IPS-15b (cell line): ENCODE measurements at regions not wholly inside any gene's neighbourhood (a gene's known extent, or its start where the extent isn't known, plus 50 kb on each side); places are given as distances from the start of the nearest gene placed in this dataset.

ENCODE experiments used
- H3K27me3 ChIP-seq: one replicate; pipeline ENCODE4 v1.6.1; 2013; ENCODE audit warnings: low read length; ENCODE audit not compliant: control insufficient read depth, insufficient read depth
- H3K36me3 ChIP-seq: one replicate; pipeline ENCODE4 v1.6.1; 2013; ENCODE audit warnings: low read length; ENCODE audit not compliant: control insufficient read depth, insufficient read depth
- H3K4me1 ChIP-seq: one replicate; pipeline ENCODE4 v1.6.1; 2013; ENCODE audit warnings: mild to moderate bottlenecking, low read length; ENCODE audit not compliant: control insufficient read depth, insufficient read depth
- H3K4me3 ChIP-seq: one replicate; pipeline ENCODE4 v1.5.1; 2013; ENCODE audit warnings: low read depth, low read length
- H3K9ac ChIP-seq: one replicate; pipeline ENCODE4 v1.6.1; 2013; ENCODE audit warnings: low read depth, mild to moderate bottlenecking, low read length
- H3K9me3 ChIP-seq: one replicate; pipeline ENCODE4 v1.6.1; 2013; ENCODE audit warnings: mild to moderate bottlenecking, low read length; ENCODE audit not compliant: control insufficient read depth, insufficient read depth

- no peak overlapping the region for H3K4me3 ChIP-seq
- no peaks in the 10 kb centered on the region for H3K9me3 ChIP-seq
- H3K27me3 ChIP-seq: no peaks in the 10 kb centered on the region
- H3K9ac ChIP-seq: no peak overlapping the region
- H3K4me1 ChIP-seq: peaks cover 16% of the 10 kb centered on the region
- no peaks in the 10 kb centered on the region for H3K36me3 ChIP-seq
Observed at GRCh38 chr3:132220986-132221385, 96.2 kb upstream of the ACP3 start.

- H3K36me3 ChIP-seq: no peaks in the 10 kb centered on the region
- H3K4me1 ChIP-seq: peaks cover 16% of the 10 kb centered on the region
Observed at GRCh38 chr3:132222868-132223538, 94.2 kb upstream of the ACP3 start.

DNA sequence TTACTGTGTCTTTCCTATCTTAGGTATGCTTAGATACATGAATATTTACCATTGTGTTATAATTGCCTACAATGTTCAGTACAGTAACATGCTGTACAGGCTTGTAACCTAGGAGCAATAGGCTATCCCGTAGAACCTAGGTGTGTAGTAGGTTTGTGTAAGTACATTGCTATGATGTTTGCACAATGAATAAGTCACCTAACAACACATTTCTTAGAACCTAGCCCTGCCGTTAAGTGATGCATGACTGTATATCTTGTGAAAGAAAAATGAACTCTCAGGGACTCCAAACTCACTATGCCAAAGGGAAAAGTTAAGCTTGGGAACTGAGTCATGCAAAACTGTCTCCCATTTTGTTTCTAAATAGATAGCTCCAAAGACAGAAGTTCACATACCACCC is 91.5 kb upstream of the ACP3 start:
- H3K4me1 ChIP-seq: peaks cover 16% of the 10 kb centered on the region
- H3K27me3 ChIP-seq: no peaks in the 10 kb centered on the region
- no peak overlapping the region for H3K9ac ChIP-seq
- no peaks in the 10 kb centered on the region for H3K9me3 ChIP-seq
- no peaks in the 10 kb centered on the region for H3K36me3 ChIP-seq
- no peak overlapping the region for H3K4me3 ChIP-seq

More at GRCh38 chr3:132222868-132223538, 94.2 kb upstream of the ACP3 start:
- Histone ChIP-seq H3K27me3 (no peaks in the 10 kb centered on the region), H3K9me3 (no peaks in the 10 kb centered on the region), H3K9ac (no peak overlapping the region), H3K4me3 (no peak overlapping the region)

DNA sequence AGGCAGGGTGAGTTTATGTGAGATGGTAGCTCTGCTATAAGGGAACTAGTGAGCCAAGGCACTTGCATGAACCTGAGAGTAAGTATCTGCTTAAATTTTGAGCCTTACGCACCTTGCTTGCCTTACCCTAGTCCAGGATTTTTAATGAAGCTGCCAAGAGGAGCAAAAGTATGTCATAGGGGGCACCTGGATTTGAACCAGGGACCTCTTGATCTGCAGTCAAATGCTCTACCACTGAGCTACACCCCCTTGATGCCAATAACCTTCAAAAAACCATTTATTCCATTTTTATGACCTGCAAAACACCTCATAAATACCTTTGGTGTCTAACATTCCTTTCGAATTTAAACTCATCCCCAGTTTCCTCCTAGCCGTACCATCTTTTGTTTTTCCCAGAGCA is 88.3 kb upstream of the ACP3 start:
- H3K36me3 ChIP-seq: no peaks in the 10 kb centered on the region
- no peaks in the 10 kb centered on the region for H3K27me3 ChIP-seq
- no peak overlapping the region for H3K4me3 ChIP-seq
- peaks cover 8% of the 10 kb centered on the region for H3K4me1 ChIP-seq
- H3K9ac ChIP-seq: no peak overlapping the region
- H3K9me3 ChIP-seq: no peaks in the 10 kb centered on the region

DNA sequence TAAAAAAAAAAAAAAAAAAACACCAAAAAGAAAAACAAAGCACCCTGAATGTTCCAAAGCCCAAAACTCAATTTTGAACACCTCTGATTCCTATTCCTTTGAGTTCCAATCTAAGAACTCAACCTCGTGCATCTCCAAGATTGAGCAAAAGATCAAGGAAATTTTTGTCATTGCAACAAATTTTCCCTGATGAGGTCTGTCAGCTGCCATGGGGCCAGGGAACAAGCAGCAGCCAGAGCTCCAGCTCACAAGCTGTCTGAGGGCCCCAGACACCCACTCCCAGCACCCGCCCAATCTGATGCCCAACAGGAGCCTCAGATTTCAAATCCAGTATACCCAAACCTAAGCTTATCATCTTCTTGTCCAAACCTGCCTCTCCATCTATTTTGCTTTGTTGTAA is 87.6 kb upstream of the ACP3 start:
- no peaks in the 10 kb centered on the region for H3K9me3 ChIP-seq
- H3K4me1 ChIP-seq: peaks cover 8% of the 10 kb centered on the region
- no peak overlapping the region for H3K4me3 ChIP-seq
- no peaks in the 10 kb centered on the region for H3K27me3 ChIP-seq
- H3K9ac ChIP-seq: no peak overlapping the region
- H3K36me3 ChIP-seq: no peaks in the 10 kb centered on the region

- no peaks in the 10 kb centered on the region for H3K9me3 ChIP-seq
- H3K9ac ChIP-seq: no peak overlapping the region
- no peaks in the 10 kb centered on the region for H3K27me3 ChIP-seq
- H3K36me3 ChIP-seq: no peaks in the 10 kb centered on the region
- no peak overlapping the region for H3K4me3 ChIP-seq
- peaks cover 8% of the 10 kb centered on the region for H3K4me1 ChIP-seq
Observed at GRCh38 chr3:132230156-132231000, 86.8 kb upstream of the ACP3 start.

GRCh38 chr3:132231633-132232032 is 85.6 kb upstream of the ACP3 start:
- Histone ChIP-seq H3K9me3 (no peaks in the 10 kb centered on the region), H3K9ac (no peak overlapping the region), H3K36me3 (no peaks in the 10 kb centered on the region), H3K27me3 (no peaks in the 10 kb centered on the region), H3K4me1 (no peaks in the 10 kb centered on the region), H3K4me3 (no peak overlapping the region)

GRCh38 chr3:132232231-132232792 is 84.9 kb upstream of the ACP3 start:
- Histone ChIP-seq H3K4me3 (no peak overlapping the region), H3K9ac (no peak overlapping the region), H3K4me1 (no peaks in the 10 kb centered on the region), H3K27me3 (no peaks in the 10 kb centered on the region), H3K9me3 (no peaks in the 10 kb centered on the region), H3K36me3 (no peaks in the 10 kb centered on the region)

- Histone ChIP-seq H3K36me3 (no peaks in the 10 kb centered on the region), H3K4me3 (no peak overlapping the region), H3K4me1 (no peaks in the 10 kb centered on the region), H3K9ac (no peak overlapping the region), H3K9me3 (no peaks in the 10 kb centered on the region), H3K27me3 (no peaks in the 10 kb centered on the region)
Observed at GRCh38 chr3:132236701-132237651, 80.2 kb upstream of the ACP3 start.

GRCh38 chr3:132237652-132238032 is 79.6 kb upstream of the ACP3 start:
- no peaks in the 10 kb centered on the region for H3K36me3 ChIP-seq
- H3K9ac ChIP-seq: no peak overlapping the region
- H3K9me3 ChIP-seq: no peaks in the 10 kb centered on the region
- no peaks in the 10 kb centered on the region for H3K4me1 ChIP-seq
- H3K4me3 ChIP-seq: no peak overlapping the region
- no peaks in the 10 kb centered on the region for H3K27me3 ChIP-seq

DNA sequence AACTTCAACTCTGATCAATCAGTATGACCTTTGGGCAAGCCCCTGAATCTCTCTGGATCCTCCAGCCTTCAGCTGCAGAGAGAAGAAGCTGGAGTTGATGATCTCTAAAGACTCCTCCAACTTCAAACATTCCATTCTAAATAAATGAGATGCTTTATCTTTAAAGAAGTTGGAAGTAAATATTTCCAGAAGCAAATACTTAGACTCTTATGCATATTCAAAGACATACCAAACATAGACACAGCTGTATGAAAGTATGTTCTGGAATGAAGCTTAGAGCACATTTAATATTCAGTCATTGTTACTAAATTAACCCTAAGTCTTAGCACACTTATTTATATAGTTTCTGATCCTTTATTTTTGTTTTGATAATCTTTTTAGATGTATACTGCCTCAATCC is 77.6 kb upstream of the ACP3 start:
- Histone ChIP-seq H3K4me1 (no peaks in the 10 kb centered on the region), H3K9me3 (no peaks in the 10 kb centered on the region), H3K9ac (no peak overlapping the region), H3K4me3 (no peak overlapping the region), H3K36me3 (no peaks in the 10 kb centered on the region), H3K27me3 (no peaks in the 10 kb centered on the region)
